GM19351 (cell line): ENCODE measurements at regions not wholly inside any gene's neighbourhood (a gene's known extent, or its start where the extent isn't known, plus 50 kb on each side); places are given as distances from the start of the nearest gene placed in this dataset.

ENCODE experiments used
- ATAC-seq: cut with Tn5 transposase; IDR thresholded peaks from one replicate; pipeline ENCODE4 v1.9.1; 2021; ENCODE audit warnings: mild to moderate bottlenecking, moderate library complexity; ENCODE audit not compliant: unreplicated experiment

DNA sequence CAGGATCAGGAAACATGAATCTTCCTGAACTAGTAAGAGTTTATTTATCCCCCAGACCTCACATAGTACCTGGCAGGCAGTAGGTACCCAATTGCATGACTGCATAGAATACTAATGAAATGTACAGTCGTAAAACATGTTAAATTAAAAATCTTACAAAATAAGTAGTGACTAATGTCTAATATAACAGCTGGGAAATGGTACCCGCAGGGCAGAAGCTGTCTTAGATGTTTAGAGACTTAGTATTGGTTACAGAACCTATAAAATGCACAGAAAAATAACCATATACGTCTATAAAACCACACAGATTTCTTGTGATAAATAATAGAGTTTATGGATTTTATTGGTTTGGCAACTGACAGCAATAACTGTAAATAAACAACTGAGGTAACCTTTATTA is 139.1 kb upstream of the GMDS start:
- no peak for ATAC-seq

DNA sequence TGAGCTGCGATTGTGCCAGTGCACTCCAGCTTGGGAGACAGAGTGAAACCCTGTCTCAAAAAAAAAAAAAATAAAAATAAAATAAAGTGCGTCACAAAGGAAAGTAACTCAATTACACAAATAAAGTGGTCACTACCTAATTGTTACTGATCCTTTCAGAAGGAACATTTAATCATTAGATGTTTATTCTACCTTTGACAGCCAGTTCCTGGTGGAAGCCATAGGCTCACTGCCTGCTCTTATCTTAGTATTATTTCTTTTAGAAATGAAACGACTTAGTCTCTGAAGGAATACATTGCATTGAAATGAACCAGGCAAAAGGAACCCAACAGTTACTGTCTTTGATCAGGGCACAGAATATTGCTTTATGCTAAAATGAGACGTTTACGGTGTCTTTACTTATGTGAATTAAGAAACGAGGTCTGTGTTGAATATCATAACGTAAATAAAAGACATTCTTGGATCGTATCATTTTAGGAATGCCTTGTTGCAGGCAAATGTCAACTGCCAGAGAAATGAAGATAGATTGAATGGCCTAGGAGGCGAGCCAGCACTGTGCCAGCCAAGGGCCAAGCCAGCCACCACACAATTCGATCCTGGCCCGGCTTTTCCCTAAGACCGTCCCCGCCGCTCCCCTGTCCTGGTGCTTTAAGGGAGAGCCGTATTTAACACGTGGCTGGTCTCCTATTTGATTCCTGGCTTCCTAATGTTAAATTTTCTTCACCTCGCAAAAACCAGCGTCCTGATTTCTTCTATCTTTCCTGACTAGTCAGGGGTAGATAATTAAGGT is 136.7 kb upstream of the GMDS start:
- no peak for ATAC-seq

DNA sequence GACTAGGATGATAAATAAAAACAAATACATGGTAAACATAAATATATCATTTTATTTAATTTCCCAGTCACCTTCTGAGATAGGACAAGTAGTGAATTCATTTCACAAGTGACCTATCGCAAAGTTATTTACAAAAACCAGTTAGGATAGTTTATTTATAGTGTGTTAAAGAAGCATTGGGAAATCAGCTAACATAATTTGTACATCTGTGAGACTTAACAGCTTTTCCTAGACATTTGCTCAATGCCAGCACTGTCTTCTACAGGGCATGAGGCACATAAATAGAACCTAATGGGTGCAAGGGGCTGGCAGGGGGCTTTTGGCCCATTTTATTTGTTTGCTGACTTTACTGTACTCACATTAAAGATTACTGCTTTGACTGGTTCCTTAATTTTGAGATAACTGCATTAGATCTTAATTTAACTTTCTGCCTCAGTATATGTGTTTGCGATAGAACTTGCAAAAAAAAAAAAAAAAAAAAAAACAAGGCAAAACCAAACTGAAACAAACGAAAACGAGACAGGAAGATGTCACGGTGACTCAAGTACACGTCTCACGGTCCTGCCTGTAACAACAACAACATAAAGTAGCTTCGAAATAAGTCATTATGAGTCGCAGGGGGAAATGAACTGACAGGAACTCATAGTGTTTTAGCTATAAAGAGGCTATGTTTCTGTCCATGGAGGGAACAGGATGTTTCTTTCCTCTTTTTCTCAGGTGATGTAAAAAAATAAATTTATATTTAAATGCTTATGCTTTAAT is 133.7 kb upstream of the GMDS start:
- ATAC-seq = no peak

DNA sequence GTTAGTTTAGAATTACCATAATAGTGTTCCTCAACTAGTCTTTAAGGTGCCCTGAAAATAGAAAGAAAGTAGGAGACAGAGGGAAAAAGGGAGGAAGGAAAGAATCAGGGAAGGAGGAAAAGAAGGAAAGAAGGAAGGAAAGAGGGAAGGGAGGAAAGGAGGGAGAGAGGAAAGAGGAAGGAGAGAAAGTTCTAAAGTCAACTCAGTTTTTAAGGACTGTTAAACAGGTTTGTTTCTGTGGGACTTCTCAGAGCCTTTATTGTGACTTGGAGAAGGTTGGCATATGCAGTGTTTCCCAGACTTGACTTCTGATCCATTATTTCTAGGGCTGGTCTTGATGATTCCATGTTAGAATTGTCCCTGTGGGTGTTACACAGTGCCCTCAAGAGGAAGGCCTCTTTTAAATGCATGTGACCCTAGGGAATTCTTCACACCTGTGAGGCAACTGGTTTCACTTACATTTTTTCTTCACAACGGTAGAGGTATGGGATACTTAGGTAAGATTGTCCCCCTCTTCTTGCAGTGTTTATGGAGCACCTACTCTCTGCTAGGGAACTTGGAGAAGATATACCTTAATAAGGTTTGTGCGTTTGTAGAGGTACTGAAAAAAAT is 132.7 kb upstream of the GMDS start:
- no peak for ATAC-seq

GRCh38 chr6:2376429-2377355 is 131.3 kb upstream of the GMDS start:
- ATAC-seq = no peak

DNA sequence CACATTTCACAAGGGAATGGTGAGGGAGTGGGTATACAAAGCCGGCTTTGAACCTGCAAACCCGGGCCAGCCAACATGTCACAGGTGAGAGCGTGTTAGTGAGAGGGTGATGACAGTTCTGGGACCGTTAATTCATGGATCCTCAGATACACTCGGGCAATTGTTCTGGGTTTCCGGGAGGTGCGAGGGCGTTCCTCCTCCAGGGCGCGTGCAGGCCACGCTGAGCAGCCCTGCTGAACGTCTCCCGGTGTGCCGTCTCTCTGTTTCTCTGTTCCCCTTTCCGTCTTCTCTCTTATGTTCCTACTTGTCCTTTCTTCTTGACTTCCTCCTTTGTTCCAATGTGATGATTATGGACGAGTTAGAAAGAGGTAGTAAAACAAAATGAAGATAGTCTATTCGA is 130.0 kb upstream of the GMDS start:
- ATAC-seq = no peak

- no peak for ATAC-seq
These were observed 124.2 kb upstream of the GMDS start for GRCh38 chr6:2369606-2370005.

- ATAC-seq = no peak
These were observed 117.8 kb upstream of the GMDS start for GRCh38 chr6:2363211-2363610.

DNA sequence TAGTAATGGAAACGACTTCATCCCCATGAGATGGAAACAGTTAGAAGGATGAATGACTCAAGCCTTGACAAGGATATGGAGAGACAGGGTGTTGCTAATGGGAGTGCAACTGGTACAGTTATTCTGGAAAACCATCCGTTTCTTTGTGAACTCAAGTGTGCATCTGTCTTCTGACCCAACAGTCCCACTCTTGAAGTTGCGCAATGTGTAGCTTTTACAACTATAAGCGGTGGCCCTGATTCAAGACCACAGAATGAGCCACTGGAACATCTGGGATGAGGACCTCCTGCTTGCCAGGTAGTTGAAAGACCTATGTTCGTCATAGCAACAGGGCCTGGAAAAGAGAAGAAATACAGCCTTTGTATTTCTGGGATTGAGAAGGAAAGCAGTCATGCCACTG is 115.8 kb upstream of the GMDS start:
- no peak for ATAC-seq

GRCh38 chr6:2360716-2361115 is 115.3 kb upstream of the GMDS start:
- no peak for ATAC-seq

GRCh38 chr6:2360126-2360525 is 114.7 kb upstream of the GMDS start:
- no peak for ATAC-seq

DNA sequence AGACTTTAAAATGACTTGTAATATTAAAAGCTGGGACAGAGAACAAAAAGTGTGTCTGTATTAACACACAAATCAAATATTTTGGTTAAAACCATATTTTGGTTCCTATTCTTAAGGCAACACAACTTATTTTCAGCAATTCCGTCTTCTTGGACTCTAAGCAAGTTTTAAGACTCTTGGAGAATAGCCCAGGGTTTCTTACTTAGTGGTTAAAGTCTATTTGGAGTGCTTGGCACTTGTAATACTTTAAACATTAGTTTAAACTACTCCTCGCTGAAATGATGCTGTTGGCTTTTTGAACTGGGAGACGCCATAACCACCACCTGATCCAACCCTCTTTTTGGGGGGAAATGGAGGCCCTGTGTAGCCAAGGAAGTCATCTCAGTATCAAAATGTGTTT is 109.7 kb upstream of the GMDS start:
- no peak for ATAC-seq

DNA sequence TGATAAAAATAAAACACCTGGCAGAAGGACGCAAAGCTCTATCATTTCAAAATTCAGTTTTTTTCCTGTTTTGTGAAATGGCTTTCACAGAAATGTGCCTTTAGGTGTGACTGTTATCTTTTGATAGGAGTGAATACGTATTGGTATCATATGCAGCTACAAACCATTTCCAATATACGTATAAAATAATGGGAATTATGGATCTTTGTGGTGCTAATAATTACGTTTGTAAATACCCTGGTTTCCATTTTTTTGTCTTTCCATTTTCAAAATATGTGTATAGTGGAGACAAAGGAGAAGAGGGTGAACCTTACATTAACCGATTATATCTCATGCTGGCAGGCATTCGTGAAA is 108.7 kb upstream of the GMDS start:
- ATAC-seq = no peak

DNA sequence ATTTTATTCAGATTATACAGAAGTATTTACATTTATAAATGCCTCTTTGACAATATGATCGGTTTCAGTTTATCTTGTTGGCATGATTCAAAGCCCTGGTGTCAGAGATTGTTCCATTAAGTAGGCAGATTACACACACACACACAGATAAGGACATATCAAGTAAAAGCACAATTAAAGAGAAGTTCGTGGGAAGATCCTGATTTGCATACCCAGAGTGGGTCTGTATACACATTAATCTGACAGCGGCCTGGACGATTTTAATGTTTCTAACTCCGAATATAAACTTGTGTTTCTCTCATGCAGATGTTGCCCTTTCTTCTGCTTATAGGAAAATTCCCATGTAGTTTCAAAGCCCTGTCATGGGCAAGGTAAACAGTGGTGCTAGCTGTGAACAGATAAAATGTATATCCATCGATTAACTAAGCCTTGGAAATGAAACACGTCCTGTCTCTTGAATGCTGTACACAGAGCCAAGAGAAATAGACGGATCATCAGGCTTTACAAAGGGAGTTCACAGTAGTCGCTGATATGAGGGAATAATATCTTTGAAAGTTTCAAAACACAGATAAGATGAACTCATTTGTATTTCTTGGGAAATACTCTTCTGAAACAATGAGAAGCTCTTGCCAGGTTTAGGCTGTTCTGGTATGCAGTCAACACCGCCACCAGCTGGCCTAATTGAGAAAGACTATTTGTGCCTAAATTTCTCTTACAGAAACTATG is 108.2 kb upstream of the GMDS start:
- no peak for ATAC-seq

DNA sequence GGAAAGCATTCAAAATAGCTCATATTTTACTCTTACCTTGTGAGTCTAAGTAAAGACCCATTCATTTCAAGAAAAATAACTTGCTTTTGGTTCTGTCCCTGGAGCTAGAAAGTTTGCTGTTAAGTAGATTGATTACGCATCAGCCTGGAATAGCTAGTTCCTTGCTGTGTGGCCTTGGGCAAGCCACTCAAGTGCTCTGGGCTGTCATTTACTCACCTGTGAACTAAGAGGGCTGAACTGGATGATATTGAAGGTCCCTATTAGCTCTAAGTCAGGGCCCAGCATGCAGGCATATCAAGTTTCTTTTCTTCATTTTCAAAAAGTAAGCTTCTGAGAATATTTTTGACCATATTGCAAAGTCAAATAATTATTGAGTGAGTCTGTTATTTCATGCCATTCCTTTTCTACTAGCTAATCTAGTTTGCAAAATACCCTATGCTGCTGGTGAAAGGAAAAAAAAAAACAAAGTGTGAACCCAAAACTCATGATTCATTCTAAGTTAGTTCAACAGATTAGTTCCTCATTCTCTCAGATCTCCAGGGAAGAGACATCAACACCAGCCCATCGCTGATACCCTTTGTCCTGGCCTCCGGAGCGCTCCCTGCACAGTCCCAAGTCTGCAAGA is 106.5 kb upstream of the GMDS start:
- no peak for ATAC-seq

DNA sequence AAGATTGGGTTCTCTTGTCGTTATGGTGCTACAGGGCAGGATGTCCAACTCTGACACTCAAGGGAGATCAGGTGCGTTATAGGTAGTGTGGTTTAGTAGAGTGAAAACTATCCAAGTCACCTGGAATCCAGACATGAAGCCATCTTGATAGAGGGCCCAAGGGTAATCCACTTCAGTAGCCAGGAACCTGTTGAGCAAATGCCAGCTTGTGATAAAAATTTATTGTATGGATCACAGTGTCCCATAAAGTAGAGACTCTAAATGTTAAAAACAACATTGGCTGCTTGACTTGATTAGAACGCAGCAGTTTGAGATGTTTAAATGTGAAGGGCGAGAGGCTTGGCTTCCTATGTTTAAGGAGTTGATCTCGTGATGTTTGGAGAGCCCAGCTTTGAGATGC is 105.7 kb upstream of the GMDS start:
- no peak for ATAC-seq

GRCh38 chr6:2346078-2346477 is 100.7 kb upstream of the GMDS start:
- no peak for ATAC-seq

GRCh38 chr6:2344319-2344905 is 99.0 kb upstream of the GMDS start:
- ATAC-seq = no peak

- ATAC-seq = no peak
These were observed 82.2 kb upstream of the GMDS start for GRCh38 chr6:2327591-2327990.
